SK-N-SH (cell line): ENCODE measurements at regions not wholly inside any gene's neighbourhood (a gene's known extent, or its start where the extent isn't known, plus 50 kb on each side); places are given as distances from the start of the nearest gene placed in this dataset.

Experiments
- CTCF ChIA-PET: fragments of 300-600, 350-600 bp; formaldehyde crosslinking; extraction: SDS; loops from one replicate; lab custom pipeline; 2021; lab: Yijun Ruan, JAX
- POLR2A ChIA-PET: fragments of 350-600 bp; sonication (Branson Sonifier 250); formaldehyde crosslinking; extraction: SDS; loops from one replicate; lab custom pipeline; 2020; ENCODE audit warnings: antibody characterized with exemption, inconsistent platforms; lab: Yijun Ruan, JAX
- DNase-seq: peaks from one replicate; pipeline ENCODE4 v3.0.0; 2012
- H2AFZ ChIP-seq: fragments of 200-600 bp; sonication (generic); 2 replicates; pipeline ENCODE4 v1.8.1; 2016; ENCODE audit warnings: antibody characterized with exemption, mild to moderate bottlenecking, low read depth
- H3F3A ChIP-seq: fragments of 200-600 bp; sonication (generic); replicated peaks from 2 replicates; pipeline ENCODE3; 2016; ENCODE audit warnings: antibody characterized with exemption, mild to moderate bottlenecking; ENCODE audit not compliant: insufficient read depth
- H3K27ac ChIP-seq, 2 experiments: fragments of 200-500 bp in 1 of 2; fragments of 200-600 bp in 1 of 2; sonication (Bioruptor generic) in 1 of 2; sonication (generic), shearing (Covaris generic) in 1 of 2; 2 replicates each; pipeline versions ENCODE4 v1.5.1 to v1.6.1; 2014 to 2016; ENCODE audit warnings: low read depth in 2 of 2, inconsistent platforms in 1 of 2, low read length in 1 of 2, mild to moderate bottlenecking in 1 of 2, mixed read lengths in 1 of 2
- H3K27me3 ChIP-seq: fragments of 200-600 bp; sonication (generic), shearing (Covaris generic); 2 replicates; pipeline ENCODE4 v1.6.1; 2016; ENCODE audit warnings: mixed run types; ENCODE audit not compliant: insufficient read depth
- H3K36me3 ChIP-seq, 2 experiments: fragments of 200-500 bp in 1 of 2; fragments of 200-600 bp in 1 of 2; sonication (Bioruptor generic) in 1 of 2; sonication (generic) in 1 of 2; replicated peaks in 1 of 2; 2 replicates each; pipeline versions ENCODE3 to v1.5.1; 2014 to 2016; ENCODE audit warnings: low read length in 1 of 2, mild to moderate bottlenecking in 1 of 2; ENCODE audit not compliant: insufficient read depth in 2 of 2, control insufficient read depth in 1 of 2
- H3K4me1 ChIP-seq, 2 experiments: fragments of 200-500 bp in 1 of 2; fragments of 200-600 bp in 1 of 2; sonication (Bioruptor generic) in 1 of 2; sonication (generic), shearing (Covaris generic) in 1 of 2; 2 replicates each; pipeline versions ENCODE4 v1.5.1 to v1.6.1; 2014 to 2016; ENCODE audit warnings: low read depth in 1 of 2, low read length in 1 of 2, mixed run types in 1 of 2; ENCODE audit not compliant: insufficient read depth in 2 of 2, control insufficient read depth in 1 of 2
- H3K4me2 ChIP-seq: fragments of 200-600 bp; sonication (generic), shearing (Covaris generic); 2 replicates; pipeline ENCODE4 v1.6.1; 2017; ENCODE audit warnings: mixed run types
- H3K4me3 ChIP-seq, 2 experiments: fragments of 200-500 bp in 1 of 2; fragments of 200-600 bp in 1 of 2; sonication (Bioruptor generic) in 1 of 2; sonication (generic), shearing (Covaris generic) in 1 of 2; 2 replicates each; pipeline versions ENCODE4 v1.5.1 to v1.8.1; 2014 to 2016; ENCODE audit warnings: low read depth in 2 of 2, inconsistent platforms in 1 of 2, low read length in 1 of 2, mild to moderate bottlenecking in 1 of 2, mixed read lengths in 1 of 2, moderate library complexity in 1 of 2
- H3K79me2 ChIP-seq: fragments of 200-600 bp; sonication (generic); 2 replicates; pipeline ENCODE4 v1.8.1; 2017; ENCODE audit warnings: mild to moderate bottlenecking; ENCODE audit not compliant: insufficient read depth
- H3K9ac ChIP-seq: fragments of 200-600 bp; sonication (generic); 2 replicates; pipeline ENCODE4 v1.6.1; 2017; ENCODE audit warnings: mixed run types
- H3K9me2 ChIP-seq: fragments of 200-600 bp; sonication (generic); 2 replicates; pipeline ENCODE4 v1.6.1; 2017; ENCODE audit warnings: mixed run types
- H3K9me3 ChIP-seq: fragments of 200-600 bp; sonication (generic); 2 replicates; pipeline ENCODE4 v1.6.1; 2017; ENCODE audit warnings: mixed run types, mild to moderate bottlenecking, moderate library complexity
- H4K20me1 ChIP-seq: fragments of 200-600 bp; sonication (generic); 2 replicates; pipeline ENCODE4 v1.6.1; 2017; ENCODE audit warnings: mild to moderate bottlenecking, mixed run types; ENCODE audit not compliant: insufficient read depth
- CHD2 ChIP-seq: fragments of 150-350 bp; IDR thresholded peaks from 2 replicates; pipeline ENCODE4 v1.6.1; 2018; ENCODE audit warnings: low read length; ENCODE audit not compliant: partially characterized antibody
- EP300 ChIP-seq, 2 experiments: IDR thresholded peaks; 2 replicates each; pipeline versions ENCODE4 v1.4.0 to v1.6.1; 2012; ENCODE audit warnings: borderline replicate concordance in 1 of 2, low read depth in 1 of 2, low read length in 1 of 2
- EZH2phosphoT487 ChIP-seq: fragments of 200-600 bp; sonication (generic); IDR thresholded peaks from 2 replicates; pipeline ENCODE4 v1.6.1; 2017; ENCODE audit warnings: low read depth, mixed run types, mild to moderate bottlenecking, antibody characterized with exemption, moderate library complexity, borderline replicate concordance
- FOSL2 ChIP-seq: IDR thresholded peaks from 2 replicates; pipeline ENCODE4 v1.4.0; 2012; ENCODE audit warnings: low read depth, mild to moderate bottlenecking, moderate library complexity, borderline replicate concordance
- FOXM1 ChIP-seq: IDR thresholded peaks from 2 replicates; pipeline ENCODE4 v1.4.0; 2012; ENCODE audit warnings: low read depth, mild to moderate bottlenecking
- GATA2 ChIP-seq: sonication (generic); formaldehyde crosslinking; IDR thresholded peaks from 2 replicates; pipeline ENCODE4 v1.5.0; 2020; ENCODE audit warnings: mild to moderate bottlenecking, missing genetic modification reagents
- JUND ChIP-seq: IDR thresholded peaks from 2 replicates; pipeline ENCODE4 v1.4.0; 2012
- MXI1 ChIP-seq: IDR thresholded peaks from 2 replicates; pipeline ENCODE4 v1.6.1; 2012; ENCODE audit warnings: mild to moderate bottlenecking, low read depth, low read length, improper control_type of control experiment
- NFIC ChIP-seq: IDR thresholded peaks from 2 replicates; pipeline ENCODE4 v1.4.0; 2012; ENCODE audit warnings: borderline replicate concordance
- NRF1 ChIP-seq: IDR thresholded peaks from 2 replicates; pipeline ENCODE4 v1.6.1; 2012; ENCODE audit warnings: low read depth, mild to moderate bottlenecking, low read length
- POLR2AphosphoS5 ChIP-seq: IDR thresholded peaks from 2 replicates; pipeline ENCODE4 v1.6.1; 2012; ENCODE audit warnings: low read depth, low read length
- RAD21 ChIP-seq: IDR thresholded peaks from 2 replicates; pipeline ENCODE4 v1.6.1; 2012; ENCODE audit warnings: mild to moderate bottlenecking, low read length
- RCOR1 ChIP-seq: fragments of 150-350 bp; IDR thresholded peaks from 2 replicates; pipeline ENCODE4 v1.6.1; 2017; ENCODE audit warnings: antibody characterized with exemption, low read length
- RXRA ChIP-seq: IDR thresholded peaks from 2 replicates; pipeline ENCODE4 v1.4.0; 2012; ENCODE audit warnings: low read depth, mild to moderate bottlenecking, borderline replicate concordance
- SIN3A ChIP-seq: IDR thresholded peaks from 2 replicates; pipeline ENCODE4 v1.6.1; 2012; ENCODE audit warnings: low read depth, mild to moderate bottlenecking, low read length, moderate library complexity, borderline replicate concordance
- SMC3 ChIP-seq: IDR thresholded peaks from 2 replicates; pipeline ENCODE4 v1.6.1; 2012; ENCODE audit warnings: low read depth, low read length, improper control_type of control experiment
- TAF1 ChIP-seq: IDR thresholded peaks from 2 replicates; pipeline ENCODE4 v1.6.1; 2012; ENCODE audit warnings: low read depth, mild to moderate bottlenecking, low read length, moderate library complexity, borderline replicate concordance
- TCF12 ChIP-seq: IDR thresholded peaks from 2 replicates; pipeline ENCODE4 v1.4.0; 2012
- TEAD4 ChIP-seq: IDR thresholded peaks from 2 replicates; pipeline ENCODE4 v1.4.0; 2012; ENCODE audit warnings: mild to moderate bottlenecking, borderline replicate concordance; ENCODE audit not compliant: insufficient read depth
- YY1 ChIP-seq: IDR thresholded peaks from 2 replicates; pipeline ENCODE4 v1.4.0; 2012; ENCODE audit warnings: low read depth, mild to moderate bottlenecking
- whole genome bisulfite sequencing: methylation state at CpG from one replicate; pipeline ENCODE4 v1.1.6; 2017; ENCODE audit warnings: low lambda C conversion rate; 5-methylcytosine and 5-hydroxymethylcytosine counted together
- TF ChIP-seq, protein P1 (sequence below): IDR thresholded peaks from 2 replicates; pipeline ENCODE4; 2012
- TF ChIP-seq, protein P2 (sequence below): IDR thresholded peaks from 2 replicates; pipeline ENCODE4 v1.4.0; 2012; ENCODE audit warnings: low read depth, borderline replicate concordance

DNA sequence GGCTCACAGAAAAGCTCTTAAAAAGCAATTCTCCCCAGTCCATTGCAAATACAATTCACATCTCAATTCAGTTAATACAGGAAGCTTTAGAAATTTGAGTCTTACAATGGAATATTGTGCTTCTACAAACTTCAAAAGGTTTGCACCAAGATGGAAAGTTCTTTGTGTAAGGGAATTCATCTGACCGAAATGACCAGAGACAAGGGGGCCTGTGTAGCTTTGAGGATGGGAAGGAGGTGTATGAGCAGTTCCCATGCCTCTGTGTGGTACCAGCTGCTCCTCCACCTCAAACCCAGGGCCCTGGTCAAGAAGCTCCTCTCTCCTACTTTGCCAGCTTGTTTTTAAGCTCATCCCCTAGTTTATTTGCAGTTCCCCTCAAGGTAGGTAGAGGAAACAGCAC is 312.8 kb upstream of the PKDCC start:
- 24% methylated on average over 1 of the region's 1 CpG for WGBS
- no peak overlapping the region for H3K27ac ChIP-seq

DNA sequence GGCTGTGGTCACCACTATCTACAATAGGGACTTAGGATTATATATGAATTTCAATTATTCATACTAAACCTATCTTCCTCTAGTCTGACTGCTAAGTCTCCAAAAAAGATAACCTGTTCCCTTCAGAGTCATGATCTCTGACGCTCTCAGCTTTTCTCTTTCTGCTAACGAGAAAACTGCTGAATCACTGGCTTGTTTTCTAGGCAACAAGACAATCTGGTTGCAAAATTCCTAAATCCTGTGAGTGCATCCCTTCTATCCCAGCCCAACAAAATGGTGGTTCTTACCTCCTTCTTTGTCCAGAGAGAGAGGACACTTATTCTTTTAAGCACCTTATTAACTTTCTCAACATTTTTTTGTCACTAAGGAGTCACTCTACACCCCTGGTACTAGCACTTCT is 312.3 kb upstream of the PKDCC start:
- Histone ChIP-seq H3K4me3 (no peak overlapping the region), H3K27ac (no peak overlapping the region), H3K4me2 (no peak overlapping the region), H2AFZ (no peak overlapping the region), H3K9ac (no peak overlapping the region), H3K9me3 (no peaks in the 10 kb centered on the region), H4K20me1 (no peaks in the 10 kb centered on the region), H3K79me2 (no peaks in the 10 kb centered on the region), H3K4me1 (no peaks in the 10 kb centered on the region; a peak in 1 of 4 replicates), H3F3A (no peaks in the 10 kb centered on the region), H3K27me3 (no peaks in the 10 kb centered on the region), H3K9me2 (no peaks in the 10 kb centered on the region), H3K36me3 (no peaks in the 10 kb centered on the region)
- ChIA-PET POLR2A (no interaction called here), CTCF (interaction anchor here (1.1 to 1.8 kb wide), 5 partner anchors 9 to 1822 kb away, joined by 3 to 6 read pairs (median 5); no protein-coding TSS in a partner anchor)
- no peak for DNase-seq
- TF ChIP-seq POLR2AphosphoS5, result no peak
- TF ChIP-seq FOXM1, result no peak
- no peak for TF ChIP-seq EZH2phosphoT487
- TF ChIP-seq CHD2, result no peak
- TF ChIP-seq RXRA, result no peak
- no peak for TF ChIP-seq TAF1
- TF ChIP-seq NRF1, result no peak
- no peak for TF ChIP-seq SIN3A
- TF ChIP-seq MXI1, result no peak
- TF ChIP-seq SMC3, result no peak
- TF ChIP-seq TCF12, result no peak
- no peak for TF ChIP-seq TEAD4
- TF ChIP-seq, protein P1, sequence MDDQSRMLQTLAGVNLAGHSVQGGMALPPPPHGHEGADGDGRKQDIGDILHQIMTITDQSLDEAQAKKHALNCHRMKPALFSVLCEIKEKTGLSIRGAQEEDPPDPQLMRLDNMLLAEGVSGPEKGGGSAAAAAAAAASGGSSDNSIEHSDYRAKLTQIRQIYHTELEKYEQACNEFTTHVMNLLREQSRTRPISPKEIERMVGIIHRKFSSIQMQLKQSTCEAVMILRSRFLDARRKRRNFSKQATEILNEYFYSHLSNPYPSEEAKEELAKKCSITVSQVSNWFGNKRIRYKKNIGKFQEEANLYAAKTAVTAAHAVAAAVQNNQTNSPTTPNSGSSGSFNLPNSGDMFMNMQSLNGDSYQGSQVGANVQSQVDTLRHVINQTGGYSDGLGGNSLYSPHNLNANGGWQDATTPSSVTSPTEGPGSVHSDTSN, result no peak
- WGBS, result 31% methylated on average over 2 of the region's 2 CpGs

More for the DNA sequence above, 312.8 kb upstream of the PKDCC start:
- Histone ChIP-seq H3K4me2 (no peak overlapping the region), H2AFZ (no peak overlapping the region), H3K4me3 (no peak overlapping the region), H3F3A (no peaks in the 10 kb centered on the region), H3K9me2 (no peaks in the 10 kb centered on the region), H3K27me3 (no peaks in the 10 kb centered on the region; the same call in 1 of the 2 replicates), H3K9ac (no peak overlapping the region), H3K9me3 (no peaks in the 10 kb centered on the region), H3K79me2 (no peaks in the 10 kb centered on the region), H3K36me3 (no peaks in the 10 kb centered on the region), H4K20me1 (no peaks in the 10 kb centered on the region), H3K4me1 (no peaks in the 10 kb centered on the region; a peak in 1 of 4 replicates)
- TF ChIP-seq FOSL2 (no peak), SIN3A (no peak), RXRA (no peak), NFIC (no peak), YY1 (no peak), RCOR1 (no peak), JUND (no peak), TAF1 (no peak), TCF12 (no peak), EP300 (IDR thresholded peaks at IDR 0.05; ENCODE audit: borderline replicate concordance in 1 of 2, low read depth in 1 of 2, low read length in 1 of 2) (no peak), POLR2AphosphoS5 (no peak), EZH2phosphoT487 (no peak), GATA2 (CRISPR knock-in tag) (no peak), RAD21 (no peak), FOXM1 (no peak)
- TF ChIP-seq, protein P1, result no peak
- TF ChIP-seq, protein P2, sequence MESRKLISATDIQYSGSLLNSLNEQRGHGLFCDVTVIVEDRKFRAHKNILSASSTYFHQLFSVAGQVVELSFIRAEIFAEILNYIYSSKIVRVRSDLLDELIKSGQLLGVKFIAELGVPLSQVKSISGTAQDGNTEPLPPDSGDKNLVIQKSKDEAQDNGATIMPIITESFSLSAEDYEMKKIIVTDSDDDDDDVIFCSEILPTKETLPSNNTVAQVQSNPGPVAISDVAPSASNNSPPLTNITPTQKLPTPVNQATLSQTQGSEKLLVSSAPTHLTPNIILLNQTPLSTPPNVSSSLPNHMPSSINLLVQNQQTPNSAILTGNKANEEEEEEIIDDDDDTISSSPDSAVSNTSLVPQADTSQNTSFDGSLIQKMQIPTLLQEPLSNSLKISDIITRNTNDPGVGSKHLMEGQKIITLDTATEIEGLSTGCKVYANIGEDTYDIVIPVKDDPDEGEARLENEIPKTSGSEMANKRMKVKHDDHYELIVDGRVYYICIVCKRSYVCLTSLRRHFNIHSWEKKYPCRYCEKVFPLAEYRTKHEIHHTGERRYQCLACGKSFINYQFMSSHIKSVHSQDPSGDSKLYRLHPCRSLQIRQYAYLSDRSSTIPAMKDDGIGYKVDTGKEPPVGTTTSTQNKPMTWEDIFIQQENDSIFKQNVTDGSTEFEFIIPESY, result no peak
- ChIA-PET CTCF (interaction anchor here (1.1 to 1.8 kb wide), 4 partner anchors 9 to 1821 kb away, joined by 3 to 5 read pairs (median 4); no protein-coding TSS in a partner anchor), POLR2A (no interaction called here)
- DNase-seq, result no peak
